Activated CD4-positive, CD25-positive, alpha-beta regulatory T cell treated with anti-CD3 and anti-CD28 coated beads, Interleukin-2, amount 50 U/mL, for 24 hours (primary cell): ENCODE measurements at regions not wholly inside any gene's neighbourhood (a gene's known extent, or its start where the extent isn't known, plus 50 kb on each side); places are given as distances from the start of the nearest gene placed in this dataset.

Experiments
- ATAC-seq, 2 donors: fragments of 150-1000 bp; cut with Tn5 transposase; one replicate each; pipeline ENCODE4 v1.10.0; 2021; ENCODE audit warnings: mild to moderate bottlenecking in 1 of 2, moderate library complexity in 1 of 2

- peak in 1 of 2 donors; percentile 48 for ATAC-seq
Observed at GRCh38 chr10:42933448-42934340, 143.2 kb upstream of the RET start.

- ATAC-seq: no peak
Observed at GRCh38 chr10:42934351-42934811, 142.5 kb upstream of the RET start.

- ATAC-seq: no peak
Observed at GRCh38 chr10:42934842-42935241, 142.0 kb upstream of the RET start.

GRCh38 chr10:42935466-42935865 lies 141.4 kb upstream of the RET start:
- no peak for ATAC-seq

GRCh38 chr10:42936580-42936979 lies 140.3 kb upstream of the RET start:
- ATAC-seq: no peak

- ATAC-seq: no peak
Observed at GRCh38 chr10:42937048-42937447, 139.8 kb upstream of the RET start.

GRCh38 chr10:42937649-42938180 lies 139.2 kb upstream of the RET start:
- ATAC-seq: no peak

- ATAC-seq: no peak
Observed at GRCh38 chr10:42938351-42938750, 138.5 kb upstream of the RET start.

- ATAC-seq: no peak
Observed at GRCh38 chr10:42939237-42939636, 137.6 kb upstream of the RET start.

GRCh38 chr10:42939685-42940366 lies 137.0 kb upstream of the RET start:
- no peak for ATAC-seq

- no peak for ATAC-seq
Observed at GRCh38 chr10:42940487-42941294, 136.2 kb upstream of the RET start.

- ATAC-seq: no peak
Observed at GRCh38 chr10:42941295-42941644, 135.6 kb upstream of the RET start.

- ATAC-seq: no peak
Observed at GRCh38 chr10:42941790-42942189, 135.1 kb upstream of the RET start.

- ATAC-seq: no peak
Observed at GRCh38 chr10:42942279-42942950, 134.5 kb upstream of the RET start.

- ATAC-seq: no peak
Observed at GRCh38 chr10:42943025-42943818, 133.6 kb upstream of the RET start.

GRCh38 chr10:42948040-42948439 lies 128.8 kb upstream of the RET start:
- ATAC-seq: no peak

GRCh38 chr10:42949287-42949686 lies 127.6 kb upstream of the RET start:
- no peak for ATAC-seq

- no peak for ATAC-seq
Observed at GRCh38 chr10:42950606-42951485, 126.0 kb upstream of the RET start.

- ATAC-seq: no peak
Observed at GRCh38 chr10:42951486-42952251, 125.2 kb upstream of the RET start.

- ATAC-seq: no peak
Observed at GRCh38 chr10:42952349-42952748, 124.5 kb upstream of the RET start.
